KMS-11 (cell line): ENCODE measurements at regions not wholly inside any gene's neighbourhood (a gene's known extent, or its start where the extent isn't known, plus 50 kb on each side); places are given as distances from the start of the nearest gene placed in this dataset.

Source experiments
- H2AFZ ChIP-seq: fragments of 200-600 bp; sonication (generic); 2 replicates; pipeline ENCODE4 v1.6.1; 2016; ENCODE audit warnings: antibody characterized with exemption, mixed run types, low read depth
- H3K27ac ChIP-seq: fragments of 200-600 bp; sonication (generic); 2 replicates; pipeline ENCODE4 v1.6.1; 2016; ENCODE audit warnings: mild to moderate bottlenecking, mixed run types
- H3K27me3 ChIP-seq: fragments of 200-600 bp; sonication (generic); 2 replicates; pipeline ENCODE4 v1.6.1; 2017; ENCODE audit warnings: mild to moderate bottlenecking, low read depth, mixed run types, moderate library complexity; ENCODE audit not compliant: insufficient read depth
- H3K36me3 ChIP-seq: fragments of 200-600 bp; sonication (generic); 2 replicates; pipeline ENCODE4 v1.6.1; 2017; ENCODE audit warnings: mild to moderate bottlenecking, mixed run types; ENCODE audit not compliant: insufficient read depth
- H3K4me1 ChIP-seq: fragments of 200-600 bp; sonication (generic); 2 replicates; pipeline ENCODE4 v1.6.1; 2016; ENCODE audit warnings: mild to moderate bottlenecking, low read depth, mixed run types; ENCODE audit not compliant: poor library complexity, severe bottlenecking
- H3K4me2 ChIP-seq: fragments of 200-600 bp; sonication (generic); 2 replicates; pipeline ENCODE4 v1.7.0; 2016; ENCODE audit warnings: mild to moderate bottlenecking, mixed run types
- H3K4me3 ChIP-seq: fragments of 200-600 bp; sonication (generic); IDR thresholded peaks from 2 replicates; pipeline ENCODE4 v1.6.1; 2017; ENCODE audit warnings: low read depth, low read length, mixed read lengths; ENCODE audit not compliant: insufficient read depth
- H3K79me2 ChIP-seq: fragments of 200-600 bp; sonication (generic); 2 replicates; pipeline ENCODE4 v1.6.1; 2016; ENCODE audit warnings: low read depth, mixed run types; ENCODE audit not compliant: insufficient read depth
- H3K9ac ChIP-seq: fragments of 200-600 bp; sonication (generic); 2 replicates; pipeline ENCODE4 v1.6.1; 2016; ENCODE audit warnings: mild to moderate bottlenecking, mixed run types
- H4K20me1 ChIP-seq: fragments of 200-600 bp; sonication (generic); 2 replicates; pipeline ENCODE4 v1.6.1; 2016; ENCODE audit warnings: mild to moderate bottlenecking, mixed run types; ENCODE audit not compliant: insufficient read depth
- TF ChIP-seq, protein P1 (sequence below): fragments of 200-600 bp; sonication (generic); conservative IDR thresholded peaks from 2 replicates; pipeline ENCODE4 v1.6.1; 2017; ENCODE audit warnings: low read depth, mild to moderate bottlenecking, antibody characterized with exemption, low read length, moderate library complexity, mixed read lengths

DNA sequence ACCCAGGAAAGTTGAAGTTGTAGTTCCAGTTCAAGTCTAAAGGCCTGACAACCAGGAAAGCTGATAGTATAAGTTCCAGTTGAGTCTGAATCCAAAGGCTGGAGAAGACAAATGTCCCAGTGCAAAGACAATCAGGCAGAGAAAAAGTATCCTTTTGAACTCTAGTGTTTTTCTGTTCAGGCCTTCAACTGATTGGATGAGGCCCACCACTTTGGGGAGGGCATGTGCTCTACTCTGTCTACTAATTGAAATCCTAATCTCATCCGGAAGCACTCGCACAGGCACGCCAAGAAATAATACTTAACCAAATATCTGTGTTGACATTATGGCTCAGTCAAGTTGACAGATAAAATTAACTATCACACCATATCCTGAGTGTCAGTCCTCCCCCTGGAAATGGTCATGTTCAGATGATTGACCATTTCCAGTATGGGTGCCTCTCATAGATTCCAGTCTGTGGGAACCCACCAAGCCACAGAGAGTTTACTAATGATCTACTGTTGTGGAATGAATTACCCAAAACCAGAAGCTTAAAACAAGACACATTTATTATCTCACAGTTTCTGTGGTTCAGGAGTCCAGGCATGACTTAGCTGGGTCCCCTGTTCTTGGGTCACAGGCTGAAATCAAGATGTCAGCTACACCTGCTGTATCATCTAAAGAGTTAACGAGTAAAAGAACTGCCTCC is 296.3 kb upstream of the ZP4 start:
- no peak overlapping the region for H3K4me3 ChIP-seq
- no peak overlapping the region for H3K4me2 ChIP-seq
- no peak overlapping the region for H2AFZ ChIP-seq
- no peaks in the 10 kb centered on the region for H3K4me1 ChIP-seq
- no peak overlapping the region for H3K9ac ChIP-seq
- TF ChIP-seq, protein P1, sequence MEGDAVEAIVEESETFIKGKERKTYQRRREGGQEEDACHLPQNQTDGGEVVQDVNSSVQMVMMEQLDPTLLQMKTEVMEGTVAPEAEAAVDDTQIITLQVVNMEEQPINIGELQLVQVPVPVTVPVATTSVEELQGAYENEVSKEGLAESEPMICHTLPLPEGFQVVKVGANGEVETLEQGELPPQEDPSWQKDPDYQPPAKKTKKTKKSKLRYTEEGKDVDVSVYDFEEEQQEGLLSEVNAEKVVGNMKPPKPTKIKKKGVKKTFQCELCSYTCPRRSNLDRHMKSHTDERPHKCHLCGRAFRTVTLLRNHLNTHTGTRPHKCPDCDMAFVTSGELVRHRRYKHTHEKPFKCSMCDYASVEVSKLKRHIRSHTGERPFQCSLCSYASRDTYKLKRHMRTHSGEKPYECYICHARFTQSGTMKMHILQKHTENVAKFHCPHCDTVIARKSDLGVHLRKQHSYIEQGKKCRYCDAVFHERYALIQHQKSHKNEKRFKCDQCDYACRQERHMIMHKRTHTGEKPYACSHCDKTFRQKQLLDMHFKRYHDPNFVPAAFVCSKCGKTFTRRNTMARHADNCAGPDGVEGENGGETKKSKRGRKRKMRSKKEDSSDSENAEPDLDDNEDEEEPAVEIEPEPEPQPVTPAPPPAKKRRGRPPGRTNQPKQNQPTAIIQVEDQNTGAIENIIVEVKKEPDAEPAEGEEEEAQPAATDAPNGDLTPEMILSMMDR = no peak
- no peaks in the 10 kb centered on the region for H3K36me3 ChIP-seq
- no peaks in the 10 kb centered on the region for H3K79me2 ChIP-seq
- H3K27ac ChIP-seq = no peak overlapping the region
- H4K20me1 ChIP-seq = no peaks in the 10 kb centered on the region
- no peaks in the 10 kb centered on the region for H3K27me3 ChIP-seq

DNA sequence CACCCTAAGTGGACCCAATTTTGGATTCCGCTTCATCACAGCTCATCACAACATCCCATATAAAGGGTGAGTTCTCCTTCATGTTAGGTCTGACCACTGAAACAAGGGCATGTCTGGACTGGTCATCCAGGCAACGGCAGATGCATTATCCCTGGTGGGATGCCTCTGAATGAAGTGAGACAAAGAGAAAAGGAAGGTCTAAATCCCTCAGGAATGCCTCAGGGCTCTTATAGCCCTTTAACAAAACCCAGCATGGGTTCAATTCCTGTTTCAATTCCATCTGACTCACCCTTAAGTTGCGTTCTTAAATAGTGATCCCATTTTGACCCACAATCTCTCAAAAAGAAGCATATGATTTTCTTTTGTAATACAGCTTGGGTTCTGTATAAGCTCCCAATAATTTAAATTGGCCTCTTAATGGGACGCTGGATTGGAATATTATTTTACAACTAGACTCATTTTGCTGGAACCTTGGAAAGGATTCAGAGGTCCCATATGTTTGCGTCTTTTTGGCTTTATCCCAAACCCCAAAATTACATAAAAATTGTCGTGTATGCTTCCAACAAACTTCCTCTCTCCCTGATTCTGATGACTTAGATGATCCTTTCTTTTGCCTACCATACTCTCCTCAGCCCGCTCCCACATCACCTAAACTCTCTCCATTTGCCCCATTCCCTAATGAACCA is 287.4 kb upstream of the ZP4 start:
- Histone ChIP-seq H3K9ac (no peak overlapping the region), H3K4me1 (no peaks in the 10 kb centered on the region), H3K4me2 (no peak overlapping the region), H2AFZ (no peak overlapping the region), H4K20me1 (no peaks in the 10 kb centered on the region), H3K27me3 (no peaks in the 10 kb centered on the region), H3K4me3 (no peak overlapping the region), H3K36me3 (no peaks in the 10 kb centered on the region), H3K27ac (no peak overlapping the region), H3K79me2 (no peaks in the 10 kb centered on the region)
- TF ChIP-seq, protein P1 = no peak

DNA sequence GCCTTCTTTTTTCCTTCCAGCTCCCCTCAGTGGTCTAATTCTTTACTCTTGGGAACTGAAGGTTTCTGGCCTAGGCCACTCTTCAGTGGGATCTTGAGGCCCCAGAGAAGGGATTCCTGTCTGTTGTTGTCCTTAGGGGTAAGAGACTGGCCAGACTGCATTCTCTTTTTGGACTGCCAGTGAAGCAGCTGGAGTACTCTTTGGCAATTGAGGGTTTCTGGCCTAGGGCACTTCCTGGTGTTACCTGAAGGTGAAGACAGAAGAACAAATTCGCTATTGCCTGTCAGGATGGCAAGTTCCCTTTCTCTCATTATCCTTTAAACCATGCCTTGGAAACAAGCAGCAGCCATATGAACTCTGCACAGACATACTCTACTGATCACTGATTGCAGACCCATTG is 286.6 kb upstream of the ZP4 start:
- Histone ChIP-seq H3K27me3 (no peaks in the 10 kb centered on the region), H3K36me3 (no peaks in the 10 kb centered on the region), H2AFZ (no peak overlapping the region), H3K9ac (no peak overlapping the region), H4K20me1 (no peaks in the 10 kb centered on the region), H3K79me2 (no peaks in the 10 kb centered on the region), H3K4me3 (no peak overlapping the region), H3K4me2 (no peak overlapping the region), H3K27ac (no peak overlapping the region), H3K4me1 (no peaks in the 10 kb centered on the region)
- TF ChIP-seq, protein P1 = no peak

DNA sequence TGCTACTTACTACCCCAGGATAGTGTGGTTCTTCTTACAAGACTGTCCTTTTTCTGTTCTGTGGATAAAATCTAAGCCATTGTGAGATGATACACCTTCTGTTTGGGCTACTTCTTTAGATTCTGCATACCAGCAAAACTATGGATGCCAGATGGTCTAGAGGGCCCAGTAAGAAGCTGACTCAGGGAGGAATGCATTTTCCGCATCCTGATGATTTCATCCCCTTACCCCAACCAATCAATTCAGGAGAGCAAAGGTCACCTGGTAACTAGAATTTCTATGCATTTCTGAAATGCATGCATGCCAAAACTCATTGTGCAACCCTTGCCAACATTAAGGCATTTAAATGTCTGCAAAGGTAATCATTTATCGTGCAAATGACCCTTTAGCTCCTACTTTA is 285.7 kb upstream of the ZP4 start:
- H3K4me2 ChIP-seq = no peak overlapping the region
- H3K27ac ChIP-seq = no peak overlapping the region
- H2AFZ ChIP-seq = no peak overlapping the region
- no peak overlapping the region for H3K9ac ChIP-seq
- no peaks in the 10 kb centered on the region for H4K20me1 ChIP-seq
- H3K36me3 ChIP-seq = no peaks in the 10 kb centered on the region
- no peaks in the 10 kb centered on the region for H3K79me2 ChIP-seq
- H3K4me1 ChIP-seq = no peaks in the 10 kb centered on the region
- no peak overlapping the region for H3K4me3 ChIP-seq
- no peaks in the 10 kb centered on the region for H3K27me3 ChIP-seq
- TF ChIP-seq, protein P1 = no peak
